Panc1 (cell line): ENCODE measurements at regions not wholly inside any gene's neighbourhood (a gene's known extent, or its start where the extent isn't known, plus 50 kb on each side); places are given as distances from the start of the nearest gene placed in this dataset.

ENCODE experiments used
- POLR2AphosphoS5 ChIP-seq: IDR thresholded peaks from 2 replicates; pipeline ENCODE4 v1.6.1; 2012; ENCODE audit warnings: mild to moderate bottlenecking, low read depth, low read length, moderate library complexity
- SIN3A ChIP-seq: IDR thresholded peaks from 2 replicates; pipeline ENCODE4 v1.6.1; 2012; ENCODE audit warnings: low read depth, mild to moderate bottlenecking, low read length, moderate library complexity, borderline replicate concordance; ENCODE audit not compliant: insufficient read depth
- TF ChIP-seq, protein P1 (sequence below): fragments of 450-650 bp; IDR thresholded peaks from 2 replicates; pipeline ENCODE4 v1.5.1; 2017; ENCODE audit warnings: mild to moderate bottlenecking

DNA sequence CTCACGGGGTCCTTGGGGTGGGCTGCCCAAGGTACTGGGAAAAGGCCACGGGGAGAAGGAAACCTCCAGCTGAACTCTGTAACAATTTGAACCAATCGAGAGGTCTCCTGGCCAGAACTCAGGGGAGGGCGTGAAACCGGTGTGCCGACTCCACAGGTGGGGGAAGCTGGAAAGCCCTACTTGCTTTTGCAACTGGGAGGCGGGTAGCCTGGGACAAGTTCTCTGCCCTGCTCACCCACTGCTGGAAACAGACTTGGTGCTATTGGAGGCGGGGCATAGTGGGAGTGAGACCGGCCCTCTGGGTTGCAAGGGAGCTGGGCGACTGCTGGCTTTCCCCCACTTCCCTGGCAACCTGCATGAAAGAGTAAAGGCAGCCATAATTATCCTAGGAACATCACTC is 73.2 kb upstream of the SLIT3 start:
- TF ChIP-seq, protein P1, sequence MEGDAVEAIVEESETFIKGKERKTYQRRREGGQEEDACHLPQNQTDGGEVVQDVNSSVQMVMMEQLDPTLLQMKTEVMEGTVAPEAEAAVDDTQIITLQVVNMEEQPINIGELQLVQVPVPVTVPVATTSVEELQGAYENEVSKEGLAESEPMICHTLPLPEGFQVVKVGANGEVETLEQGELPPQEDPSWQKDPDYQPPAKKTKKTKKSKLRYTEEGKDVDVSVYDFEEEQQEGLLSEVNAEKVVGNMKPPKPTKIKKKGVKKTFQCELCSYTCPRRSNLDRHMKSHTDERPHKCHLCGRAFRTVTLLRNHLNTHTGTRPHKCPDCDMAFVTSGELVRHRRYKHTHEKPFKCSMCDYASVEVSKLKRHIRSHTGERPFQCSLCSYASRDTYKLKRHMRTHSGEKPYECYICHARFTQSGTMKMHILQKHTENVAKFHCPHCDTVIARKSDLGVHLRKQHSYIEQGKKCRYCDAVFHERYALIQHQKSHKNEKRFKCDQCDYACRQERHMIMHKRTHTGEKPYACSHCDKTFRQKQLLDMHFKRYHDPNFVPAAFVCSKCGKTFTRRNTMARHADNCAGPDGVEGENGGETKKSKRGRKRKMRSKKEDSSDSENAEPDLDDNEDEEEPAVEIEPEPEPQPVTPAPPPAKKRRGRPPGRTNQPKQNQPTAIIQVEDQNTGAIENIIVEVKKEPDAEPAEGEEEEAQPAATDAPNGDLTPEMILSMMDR, result no peak
- TF ChIP-seq POLR2AphosphoS5, result no peak
- no peak for TF ChIP-seq SIN3A
